Heart left ventricle (tissue), 16 donors: ENCODE measurements at regions not wholly inside any gene's neighbourhood (a gene's known extent, or its start where the extent isn't known, plus 50 kb on each side); places are given as distances from the start of the nearest gene placed in this dataset.

ENCODE experiments used
- ATAC-seq, 4 donors: fragments of 200-7000 bp; cut with Tn5 transposase; one replicate each; pipeline ENCODE4 v1.9.1; 2020 to 2022; ENCODE audit warnings: moderate library complexity in 4 of 4, mild to moderate bottlenecking in 3 of 4, moderate number of reproducible peaks in 1 of 4
- DNase-seq, 5 donors: peaks; one replicate each; pipeline ENCODE4 v3.0.0-alpha.2; 2020
- H3K27ac ChIP-seq, 12 donors: fragments of 200-600 bp; sonication (generic) in 4 of 12; one replicate each; pipeline versions ENCODE4 v1.5.0 to v1.8.0; 2016 to 2022; ENCODE audit warnings: mild to moderate bottlenecking in 2 of 12
- H3K27me3 ChIP-seq, 9 donors: fragments of 200-600 bp; sonication (generic) in 2 of 9; one replicate each; pipeline versions ENCODE4 v1.5.1 to v1.8.0; 2016 to 2022; ENCODE audit warnings: mild to moderate bottlenecking in 3 of 9
- H3K36me3 ChIP-seq, 9 donors: fragments of 200-600 bp; sonication (generic) in 2 of 9; one replicate each; pipeline versions ENCODE4 v1.5.0 to v1.8.0; 2018 to 2022; ENCODE audit warnings: mild to moderate bottlenecking in 2 of 9
- H3K4me1 ChIP-seq, 12 donors: fragments of 200-600 bp; sonication (generic) in 4 of 12; one replicate each; pipeline versions ENCODE4 v1.5.0 to v1.8.0; 2016 to 2022; ENCODE audit warnings: mild to moderate bottlenecking in 3 of 12
- H3K4me3 ChIP-seq, 12 donors: fragments of 200-600 bp; sonication (generic) in 4 of 12; one replicate each; pipeline versions ENCODE4 v1.5.0 to v1.8.0; 2017 to 2022; ENCODE audit warnings: mild to moderate bottlenecking in 9 of 12, moderate library complexity in 4 of 12
- H3K9me3 ChIP-seq, 12 donors: fragments of 200-600 bp; sonication (generic) in 4 of 12; one replicate each; pipeline versions ENCODE4 v1.5.0 to v1.8.0; 2016 to 2022; ENCODE audit warnings: mild to moderate bottlenecking in 1 of 12
- POLR2A ChIP-seq, 2 donors: fragments of 450-650 bp; IDR thresholded peaks; one replicate each; pipeline ENCODE4 v1.6.1; 2017; ENCODE audit warnings: antibody characterized with exemption in 2 of 2, mild to moderate bottlenecking in 2 of 2, moderate library complexity in 2 of 2
- WGBS, 4 donors: extraction: QIAGEN DNeasy Blood & Tissue Kit in 2 of 4; methylation state at CpG; one replicate each; pipeline versions ENCODE4 v1.1.5 to v1.1.7; 2013 to 2018; 5-methylcytosine and 5-hydroxymethylcytosine counted together
- intact Hi-C, 10 donors: fragments of 100-400 bp; cut with DNase I; formaldehyde crosslinking; loops; one replicate each; pipeline versions ENCODE4 v1.11.1 to v1.14.2; 2022
- TF ChIP-seq, protein P1 (sequence below), 12 donors: fragments of 200-600 bp; sonication (generic) in 4 of 12; IDR thresholded peaks; one replicate each; pipeline versions ENCODE4 v1.5.0 to v1.8.0; 2018 to 2022; ENCODE audit warnings: antibody characterized with exemption in 12 of 12, mild to moderate bottlenecking in 5 of 12
- donor health status: ischemic (EF 13 %, LVEDD 7.1; RV severe dilation, severe dysfunction).
- donor health status: healthy with polysubstance abuse.
- donor health status: DM: no; HTN: yes; CAD: no.
- donor health status: DM: no; HTN: no; CAD: no.
- donor health status: ischemic (EF 25% LVEDD 6.9; RV normal size, moderate dysfunction).
- donor health status: ischemic (EF 25% LVEDD 5.7; RV mildly dilated, moderate dysfunction).
- donor health status: healthy.
- donor health status: DM: yes; HTN: yes; CAD: no.
- donor health status: ischemic (EF 35%, LVEDD 5.7; RV mildly dilated, moderate dysfunction).
- donor health status: nonischemic (EF 11% LVEDD 7.7; RV severe dilation, severe dysfunction).
- donor health status: DM: yes; HTN: yes; CAD: no.
- donor health status: PGD.
- donor health status: ischemic (EF 29% LVEDD 5.4; RV normal size, mild dysfunction).
- donor health status: nonischemic (EF 23%, LVEDD 6.1; RV moderate dilation, normal function).

DNA sequence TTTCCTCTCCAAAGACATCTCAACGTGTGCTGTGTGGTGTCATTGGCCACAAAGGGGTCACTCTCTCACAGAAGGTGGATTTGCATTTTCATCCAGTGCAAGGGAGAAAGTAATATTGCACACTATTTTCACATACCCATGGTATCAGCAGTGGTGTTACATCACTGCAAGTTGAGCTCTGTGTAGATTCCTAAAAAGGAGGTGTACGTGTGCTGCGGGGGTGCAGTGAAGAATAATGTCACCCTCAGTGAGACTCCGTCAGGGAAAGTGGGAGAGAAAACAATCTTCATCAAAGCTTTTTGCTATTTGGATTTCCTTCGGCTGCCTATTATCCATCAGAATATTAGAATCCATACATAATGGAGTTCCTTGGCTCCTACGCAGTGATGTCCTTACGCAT lies 733.8 kb upstream of the FANCL start:
- H3K9me3 ChIP-seq, result no peaks in the 10 kb centered on the region
- H3K4me1 ChIP-seq, result no peaks in the 10 kb centered on the region
- DNase-seq (no peak), ATAC-seq (no peak)
- H3K27ac ChIP-seq, result no peak overlapping the region
- TF ChIP-seq, protein P1, sequence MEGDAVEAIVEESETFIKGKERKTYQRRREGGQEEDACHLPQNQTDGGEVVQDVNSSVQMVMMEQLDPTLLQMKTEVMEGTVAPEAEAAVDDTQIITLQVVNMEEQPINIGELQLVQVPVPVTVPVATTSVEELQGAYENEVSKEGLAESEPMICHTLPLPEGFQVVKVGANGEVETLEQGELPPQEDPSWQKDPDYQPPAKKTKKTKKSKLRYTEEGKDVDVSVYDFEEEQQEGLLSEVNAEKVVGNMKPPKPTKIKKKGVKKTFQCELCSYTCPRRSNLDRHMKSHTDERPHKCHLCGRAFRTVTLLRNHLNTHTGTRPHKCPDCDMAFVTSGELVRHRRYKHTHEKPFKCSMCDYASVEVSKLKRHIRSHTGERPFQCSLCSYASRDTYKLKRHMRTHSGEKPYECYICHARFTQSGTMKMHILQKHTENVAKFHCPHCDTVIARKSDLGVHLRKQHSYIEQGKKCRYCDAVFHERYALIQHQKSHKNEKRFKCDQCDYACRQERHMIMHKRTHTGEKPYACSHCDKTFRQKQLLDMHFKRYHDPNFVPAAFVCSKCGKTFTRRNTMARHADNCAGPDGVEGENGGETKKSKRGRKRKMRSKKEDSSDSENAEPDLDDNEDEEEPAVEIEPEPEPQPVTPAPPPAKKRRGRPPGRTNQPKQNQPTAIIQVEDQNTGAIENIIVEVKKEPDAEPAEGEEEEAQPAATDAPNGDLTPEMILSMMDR (IDR thresholded peaks at IDR 0.05), result no peak
- TF ChIP-seq POLR2A (IDR thresholded peaks at IDR 0.05), result no peak
- 70 to 74% (median 71%) methylated on average over 7 of the region's 7 CpGs for WGBS, 4 donors
- H3K36me3 ChIP-seq, result no peaks in the 10 kb centered on the region
- intact Hi-C loops, result no loop called here
- H3K27me3 ChIP-seq, result no peaks in the 10 kb centered on the region
- no peak overlapping the region for H3K4me3 ChIP-seq

DNA sequence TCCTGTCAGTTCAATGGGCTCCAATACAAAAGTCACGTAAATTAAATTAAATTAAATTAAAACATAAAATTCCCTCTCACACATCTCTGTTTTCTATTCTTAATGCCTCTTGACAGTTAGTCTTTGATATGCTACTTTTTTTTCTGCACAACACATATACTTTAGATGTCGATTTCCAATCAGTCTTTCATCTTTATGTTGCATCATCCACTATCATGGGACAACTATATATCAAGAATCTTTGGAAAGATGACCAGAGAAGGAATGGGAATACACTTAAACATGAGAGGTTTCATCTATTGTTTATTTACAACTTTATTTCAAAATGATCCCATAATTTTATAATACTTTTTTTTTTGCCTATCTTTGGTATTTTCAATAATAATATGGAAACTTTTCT lies 733.3 kb upstream of the FANCL start:
- H3K4me1 ChIP-seq, result no peaks in the 10 kb centered on the region
- no peaks in the 10 kb centered on the region for H3K27me3 ChIP-seq
- no peak overlapping the region for H3K4me3 ChIP-seq
- intact Hi-C loops, result no loop called here
- DNase-seq, result no peak
- 72 to 79% (median 75%) methylated on average over 2 of the region's 2 CpGs for WGBS, 4 donors
- no peak for TF ChIP-seq POLR2A (IDR thresholded peaks at IDR 0.05)
- TF ChIP-seq, protein P1 (IDR thresholded peaks at IDR 0.05), result no peak
- H3K36me3 ChIP-seq, result no peaks in the 10 kb centered on the region
- no peak for ATAC-seq
- H3K9me3 ChIP-seq, result no peaks in the 10 kb centered on the region
- H3K27ac ChIP-seq, result no peak overlapping the region

DNA sequence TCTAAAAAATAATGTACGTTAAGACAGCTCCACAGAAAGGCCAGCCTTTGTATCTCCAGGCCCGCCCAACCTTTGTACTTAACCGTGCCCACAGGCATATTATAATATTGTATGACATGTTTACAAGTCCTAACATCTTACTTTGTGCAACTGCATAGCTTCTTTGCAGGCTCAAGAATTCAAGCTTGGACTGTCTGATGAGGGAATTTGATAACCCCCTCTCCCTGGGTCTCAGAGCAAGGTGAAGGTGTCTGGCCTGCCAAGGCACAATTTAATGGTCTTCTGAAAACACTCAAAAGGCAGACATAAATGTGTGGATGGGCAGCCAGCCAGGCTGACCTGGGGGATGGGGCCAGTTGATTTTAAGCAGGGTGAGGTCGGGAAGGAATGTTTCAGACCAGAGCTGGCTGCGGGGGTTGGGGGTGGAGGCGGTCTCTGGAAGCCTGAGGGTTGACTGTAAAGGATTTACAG lies 732.7 kb upstream of the FANCL start:
- Histone ChIP-seq H3K27ac (no peak overlapping the region), H3K27me3 (no peaks in the 10 kb centered on the region), H3K9me3 (no peaks in the 10 kb centered on the region), H3K4me3 (no peak overlapping the region), H3K36me3 (no peaks in the 10 kb centered on the region), H3K4me1 (no peaks in the 10 kb centered on the region)
- 54 to 64% (median 58%) methylated on average over 6 of the region's 6 CpGs for WGBS, 4 donors
- ATAC-seq (no peak), DNase-seq (no peak)
- intact Hi-C loops, result no loop called here
- TF ChIP-seq, protein P1 (IDR thresholded peaks at IDR 0.05), result no peak
- no peak for TF ChIP-seq POLR2A (IDR thresholded peaks at IDR 0.05)

DNA sequence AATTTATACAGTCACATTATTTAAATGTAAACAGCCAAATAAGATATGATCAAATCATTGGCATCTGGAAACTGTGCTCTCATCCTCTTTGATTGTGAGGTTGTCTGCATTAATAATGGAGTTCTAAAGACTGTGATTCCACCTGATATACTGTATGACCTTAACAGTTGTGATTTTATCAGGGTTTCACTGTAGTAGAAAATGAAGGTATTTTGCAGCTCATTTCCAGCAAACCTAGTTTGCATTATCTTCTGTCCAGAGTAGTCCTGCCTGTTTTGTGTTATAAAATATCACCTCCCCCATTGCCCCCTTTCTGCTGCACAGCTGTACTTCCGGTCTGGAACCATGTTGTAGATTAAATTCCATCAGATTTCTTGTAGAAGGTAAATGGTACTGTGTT lies 731.6 kb upstream of the FANCL start:
- no peak overlapping the region for H3K27ac ChIP-seq
- no peaks in the 10 kb centered on the region for H3K9me3 ChIP-seq
- intact Hi-C loops, result no loop called here
- 38 to 58% (median 47%) methylated on average over 1 of the region's 1 CpG for WGBS, 4 donors
- no peak for TF ChIP-seq POLR2A (IDR thresholded peaks at IDR 0.05)
- TF ChIP-seq, protein P1 (IDR thresholded peaks at IDR 0.05), result no peak
- no peak overlapping the region for H3K4me3 ChIP-seq
- no peaks in the 10 kb centered on the region for H3K4me1 ChIP-seq
- DNase-seq (no peak), ATAC-seq (no peak)
- H3K36me3 ChIP-seq, result no peaks in the 10 kb centered on the region
- no peaks in the 10 kb centered on the region for H3K27me3 ChIP-seq
